ENCODE measurements at regions not wholly inside any gene's neighbourhood (a gene's known extent, or its start where the extent isn't known, plus 50 kb on each side); places are given as distances from the start of the nearest gene placed in this dataset.

DNA sequence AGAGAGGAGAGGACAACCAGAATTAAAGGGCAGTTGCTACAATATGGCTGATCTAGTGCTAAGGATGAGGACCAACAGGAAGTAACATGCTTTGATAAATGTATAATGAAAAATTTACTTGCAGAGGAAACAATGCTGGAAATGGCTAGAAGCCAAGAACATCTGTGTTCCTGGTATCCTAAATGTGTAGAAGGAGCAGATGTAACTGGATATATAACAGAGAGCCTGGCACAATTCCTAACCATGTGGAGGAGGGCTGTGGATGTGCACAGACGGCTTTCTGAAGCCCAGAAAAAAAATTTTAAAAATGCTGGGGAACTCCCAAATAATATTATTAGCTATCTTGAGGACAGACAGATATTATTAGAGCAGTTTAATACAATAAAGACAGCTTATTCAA, 159.4 kb upstream of the GBE1 start:
- no peaks in the 10 kb centered on the region for H3F3A ChIP-seq (replicated peaks; ENCODE audit: low read depth)
- no peaks in the 10 kb centered on the region for H3K36me3 Mint-ChIP-seq (ENCODE audit: low read depth)
- no peak overlapping the region for H3K27ac Mint-ChIP-seq
- H3K9me3 Mint-ChIP-seq, result no peaks in the 10 kb centered on the region
- H3K4me2 ChIP-seq, result no peak overlapping the region
- no peak overlapping the region for H2AFZ ChIP-seq
- H3K27ac ChIP-seq (ENCODE audit: low read depth), result no peak overlapping the region
- H3K9me2 ChIP-seq (ENCODE audit: insufficient read depth), result no peaks in the 10 kb centered on the region
- no peaks in the 10 kb centered on the region for H3K4me1 ChIP-seq (ENCODE audit: insufficient read depth)
- H3K4me3 ChIP-seq, result no peak overlapping the region
- H4K20me1 ChIP-seq (replicated peaks; ENCODE audit: insufficient read depth), result no peaks in the 10 kb centered on the region
- H3K27me3 Mint-ChIP-seq (ENCODE audit: insufficient read depth, low read depth, poor library complexity), result no peaks in the 10 kb centered on the region
- ATAC-seq (no peak), DNase-seq (ENCODE audit: low spot score) (no peak)
- no peak overlapping the region for H3K4me3 Mint-ChIP-seq
- no peaks in the 10 kb centered on the region for H3K27me3 ChIP-seq (ENCODE audit: insufficient read depth)
- peaks cover 10% of the 10 kb centered on the region; the same call in 2 of the 3 replicates for H3K4me1 Mint-ChIP-seq
- no peaks in the 10 kb centered on the region for H3K79me2 ChIP-seq (replicated peaks; ENCODE audit: insufficient read depth)
- no peaks in the 10 kb centered on the region for H3K36me3 ChIP-seq (ENCODE audit: insufficient read depth)
- no peak for TF ChIP-seq POLR2AphosphoS5 (IDR thresholded peaks at IDR 0.05; ENCODE audit: low read depth)
- no peak for TF ChIP-seq NANOG (IDR thresholded peaks at IDR 0.05; ENCODE audit: borderline replicate concordance)
- TF ChIP-seq EZH2 (IDR thresholded peaks at IDR 0.05; ENCODE audit: low read depth, unreplicated experiment), result no peak
- TF ChIP-seq STAT1 (IDR thresholded peaks at IDR 0.05; ENCODE audit: unreplicated experiment), result no peak
- TF ChIP-seq ZNF331 (CRISPR knock-in tag; IDR thresholded peaks at IDR 0.05; ENCODE audit: low read depth), result no peak

DNA sequence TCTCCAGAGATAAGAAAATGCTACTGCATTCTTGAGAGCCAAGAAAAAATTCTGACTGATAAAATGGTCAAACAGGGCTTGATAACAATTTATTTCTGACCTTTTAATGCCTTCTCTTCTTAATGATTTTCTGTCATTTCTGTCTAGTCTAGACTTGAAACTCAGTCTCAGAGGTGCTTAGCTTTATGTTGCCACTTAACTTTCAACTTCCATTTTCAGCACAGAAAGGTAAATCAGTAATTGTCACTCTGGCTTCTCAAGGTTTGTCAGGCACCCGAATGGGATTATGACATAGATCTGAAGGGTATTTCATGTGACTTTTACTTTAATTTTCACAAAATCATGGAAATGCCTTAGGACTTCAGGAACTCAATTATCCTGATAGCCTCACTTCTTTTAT, 155.4 kb upstream of the GBE1 start:
- Mint-ChIP-seq H3K9me3 (no peaks in the 10 kb centered on the region), H3K4me3 (no peak overlapping the region), H3K27me3 (ENCODE audit: insufficient read depth, low read depth, poor library complexity) (peaks cover 2% of the 10 kb centered on the region), H3K4me1 (peaks cover 18% of the 10 kb centered on the region; the same call in 2 of the 3 replicates), H3K27ac (no peak overlapping the region), H3K36me3 (ENCODE audit: low read depth) (no peaks in the 10 kb centered on the region)
- Histone ChIP-seq H3K4me1 (ENCODE audit: insufficient read depth) (peaks cover 10% of the 10 kb centered on the region), H3K36me3 (ENCODE audit: insufficient read depth) (no peaks in the 10 kb centered on the region), H4K20me1 (replicated peaks; ENCODE audit: insufficient read depth) (no peaks in the 10 kb centered on the region), H3K79me2 (replicated peaks; ENCODE audit: insufficient read depth) (no peaks in the 10 kb centered on the region), H2AFZ (no peak overlapping the region), H3K9me2 (ENCODE audit: insufficient read depth) (no peaks in the 10 kb centered on the region), H3K27me3 (ENCODE audit: insufficient read depth) (no peaks in the 10 kb centered on the region), H3K4me3 (no peak overlapping the region), H3K4me2 (no peak overlapping the region), H3K27ac (ENCODE audit: low read depth) (no peak overlapping the region), H3F3A (replicated peaks; ENCODE audit: low read depth) (no peaks in the 10 kb centered on the region)
- ATAC-seq (no peak), DNase-seq (ENCODE audit: low spot score) (no peak)
- TF ChIP-seq CREB1 (CRISPR knock-in tag; IDR thresholded peaks at IDR 0.05; ENCODE audit: low read depth), result no peak

DNA sequence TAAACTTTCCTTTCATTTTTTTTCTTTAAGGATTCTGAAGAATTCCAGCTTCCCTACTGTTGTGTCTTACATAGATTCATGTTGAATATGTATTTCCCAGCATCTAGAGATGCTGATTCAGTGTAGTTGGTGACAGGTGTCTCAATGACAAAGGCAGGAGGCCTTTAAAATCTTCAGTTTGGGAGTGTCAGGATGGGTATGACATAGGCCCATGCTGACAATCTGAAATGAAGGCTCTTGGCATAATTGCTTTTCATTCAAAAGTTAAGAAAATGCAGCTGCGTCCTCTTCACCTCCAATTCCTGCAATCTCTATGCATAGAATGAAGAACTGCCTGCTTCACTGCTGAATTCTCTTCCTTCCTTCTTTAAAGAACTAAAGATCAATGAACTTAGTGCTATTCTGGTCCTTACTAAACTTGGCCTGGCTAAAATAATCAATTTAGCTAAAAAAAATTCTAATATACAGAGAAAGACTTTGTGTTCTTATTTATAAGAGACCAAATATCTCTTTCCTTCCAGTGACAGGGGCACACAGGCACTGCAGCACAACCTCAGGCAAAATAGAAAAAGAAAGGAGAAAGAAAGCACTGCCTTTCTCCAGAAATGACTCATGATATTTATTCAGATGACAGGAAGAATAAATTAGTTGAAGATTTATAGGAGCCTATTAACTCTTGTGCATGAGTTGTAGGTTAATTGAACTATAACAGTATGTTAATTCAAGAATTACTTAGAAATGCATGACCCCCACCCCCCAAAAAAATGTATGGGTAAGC, 152.6 kb upstream of the GBE1 start:
- Histone ChIP-seq H3K9me2 (ENCODE audit: insufficient read depth) (no peaks in the 10 kb centered on the region), H2AFZ (no peak overlapping the region), H3K4me2 (0 out of 2 replicates have a peak overlapping the region, but pooled peaks have one; percentile 18), H3K36me3 (ENCODE audit: insufficient read depth) (no peaks in the 10 kb centered on the region), H3F3A (replicated peaks; ENCODE audit: low read depth) (no peaks in the 10 kb centered on the region), H3K79me2 (replicated peaks; ENCODE audit: insufficient read depth) (no peaks in the 10 kb centered on the region), H3K27ac (ENCODE audit: low read depth) (no peak overlapping the region), H3K27me3 (ENCODE audit: insufficient read depth) (no peaks in the 10 kb centered on the region), H4K20me1 (replicated peaks; ENCODE audit: insufficient read depth) (no peaks in the 10 kb centered on the region), H3K4me3 (no peak overlapping the region), H3K4me1 (ENCODE audit: insufficient read depth) (peaks cover 10% of the 10 kb centered on the region)
- Mint-ChIP-seq H3K4me1 (peaks cover 15% of the 10 kb centered on the region; the same call in 2 of the 3 replicates), H3K4me3 (no peak overlapping the region), H3K27ac (peak overlapping the region; percentile 57), H3K9me3 (no peaks in the 10 kb centered on the region), H3K36me3 (ENCODE audit: low read depth) (no peaks in the 10 kb centered on the region), H3K27me3 (ENCODE audit: insufficient read depth, low read depth, poor library complexity) (peaks cover 2% of the 10 kb centered on the region)
- ATAC-seq (no peak), DNase-seq (ENCODE audit: low spot score) (no peak)
- TF ChIP-seq EZH2phosphoT487 (IDR thresholded peaks at IDR 0.05; ENCODE audit: unreplicated experiment), result no peak
- TF ChIP-seq ETS1 (IDR thresholded peaks at IDR 0.05), result no peak
- TF ChIP-seq STAT1 (IDR thresholded peaks at IDR 0.05; ENCODE audit: unreplicated experiment), result no peak
- TF ChIP-seq ZNF331 (CRISPR knock-in tag; IDR thresholded peaks at IDR 0.05; ENCODE audit: low read depth), result no peak
- TF ChIP-seq EZH2 (IDR thresholded peaks at IDR 0.05; ENCODE audit: low read depth, unreplicated experiment), result no peak
- no peak for TF ChIP-seq JUNB (IDR thresholded peaks at IDR 0.05; ENCODE audit: unreplicated experiment)
- TF ChIP-seq, protein P1, sequence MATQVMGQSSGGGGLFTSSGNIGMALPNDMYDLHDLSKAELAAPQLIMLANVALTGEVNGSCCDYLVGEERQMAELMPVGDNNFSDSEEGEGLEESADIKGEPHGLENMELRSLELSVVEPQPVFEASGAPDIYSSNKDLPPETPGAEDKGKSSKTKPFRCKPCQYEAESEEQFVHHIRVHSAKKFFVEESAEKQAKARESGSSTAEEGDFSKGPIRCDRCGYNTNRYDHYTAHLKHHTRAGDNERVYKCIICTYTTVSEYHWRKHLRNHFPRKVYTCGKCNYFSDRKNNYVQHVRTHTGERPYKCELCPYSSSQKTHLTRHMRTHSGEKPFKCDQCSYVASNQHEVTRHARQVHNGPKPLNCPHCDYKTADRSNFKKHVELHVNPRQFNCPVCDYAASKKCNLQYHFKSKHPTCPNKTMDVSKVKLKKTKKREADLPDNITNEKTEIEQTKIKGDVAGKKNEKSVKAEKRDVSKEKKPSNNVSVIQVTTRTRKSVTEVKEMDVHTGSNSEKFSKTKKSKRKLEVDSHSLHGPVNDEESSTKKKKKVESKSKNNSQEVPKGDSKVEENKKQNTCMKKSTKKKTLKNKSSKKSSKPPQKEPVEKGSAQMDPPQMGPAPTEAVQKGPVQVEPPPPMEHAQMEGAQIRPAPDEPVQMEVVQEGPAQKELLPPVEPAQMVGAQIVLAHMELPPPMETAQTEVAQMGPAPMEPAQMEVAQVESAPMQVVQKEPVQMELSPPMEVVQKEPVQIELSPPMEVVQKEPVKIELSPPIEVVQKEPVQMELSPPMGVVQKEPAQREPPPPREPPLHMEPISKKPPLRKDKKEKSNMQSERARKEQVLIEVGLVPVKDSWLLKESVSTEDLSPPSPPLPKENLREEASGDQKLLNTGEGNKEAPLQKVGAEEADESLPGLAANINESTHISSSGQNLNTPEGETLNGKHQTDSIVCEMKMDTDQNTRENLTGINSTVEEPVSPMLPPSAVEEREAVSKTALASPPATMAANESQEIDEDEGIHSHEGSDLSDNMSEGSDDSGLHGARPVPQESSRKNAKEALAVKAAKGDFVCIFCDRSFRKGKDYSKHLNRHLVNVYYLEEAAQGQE (IDR thresholded peaks at IDR 0.05; ENCODE audit: unreplicated experiment), result no peak
- TF ChIP-seq, protein P2, sequence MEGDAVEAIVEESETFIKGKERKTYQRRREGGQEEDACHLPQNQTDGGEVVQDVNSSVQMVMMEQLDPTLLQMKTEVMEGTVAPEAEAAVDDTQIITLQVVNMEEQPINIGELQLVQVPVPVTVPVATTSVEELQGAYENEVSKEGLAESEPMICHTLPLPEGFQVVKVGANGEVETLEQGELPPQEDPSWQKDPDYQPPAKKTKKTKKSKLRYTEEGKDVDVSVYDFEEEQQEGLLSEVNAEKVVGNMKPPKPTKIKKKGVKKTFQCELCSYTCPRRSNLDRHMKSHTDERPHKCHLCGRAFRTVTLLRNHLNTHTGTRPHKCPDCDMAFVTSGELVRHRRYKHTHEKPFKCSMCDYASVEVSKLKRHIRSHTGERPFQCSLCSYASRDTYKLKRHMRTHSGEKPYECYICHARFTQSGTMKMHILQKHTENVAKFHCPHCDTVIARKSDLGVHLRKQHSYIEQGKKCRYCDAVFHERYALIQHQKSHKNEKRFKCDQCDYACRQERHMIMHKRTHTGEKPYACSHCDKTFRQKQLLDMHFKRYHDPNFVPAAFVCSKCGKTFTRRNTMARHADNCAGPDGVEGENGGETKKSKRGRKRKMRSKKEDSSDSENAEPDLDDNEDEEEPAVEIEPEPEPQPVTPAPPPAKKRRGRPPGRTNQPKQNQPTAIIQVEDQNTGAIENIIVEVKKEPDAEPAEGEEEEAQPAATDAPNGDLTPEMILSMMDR (conservative IDR thresholded peaks at IDR 0.05; ENCODE audit: low read depth in 2 of 2), result no peak
